ENCODE measurements at regions not wholly inside any gene's neighbourhood (a gene's known extent, or its start where the extent isn't known, plus 50 kb on each side); places are given as distances from the start of the nearest gene placed in this dataset.

DNA sequence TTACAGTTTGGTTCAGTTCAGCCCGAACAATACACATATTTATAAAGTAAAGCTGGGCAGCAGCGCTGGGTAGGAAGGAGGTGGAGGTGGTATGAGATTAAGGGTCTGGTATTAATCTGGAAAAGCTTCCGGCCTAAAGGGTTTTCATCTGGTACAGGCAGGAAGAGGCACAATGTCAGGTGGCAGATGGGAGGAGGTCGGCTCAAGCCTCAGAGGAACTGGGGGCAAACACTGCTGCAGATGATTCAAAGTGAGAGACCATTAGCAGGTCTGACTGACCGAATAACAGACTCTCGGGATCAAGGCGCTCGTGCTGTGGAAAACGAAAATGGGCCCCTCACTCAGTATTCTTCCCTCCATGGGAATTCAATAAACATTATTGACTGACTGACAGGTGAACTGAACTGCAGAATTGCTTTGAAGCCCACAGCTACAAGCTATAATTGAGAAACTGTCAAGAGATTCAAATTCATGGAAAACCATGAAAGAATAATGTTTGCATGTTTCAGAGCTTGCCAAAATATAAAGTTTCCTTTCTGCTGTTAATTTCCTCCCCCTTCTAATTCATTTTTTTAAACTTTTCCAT lies 75.3 kb downstream of the TMEM167A start:
- Histone ChIP-seq H3K9me3 (ENCODE audit: control insufficient read depth in 1 of 2, low read length in 2 of 2) (no peaks in the 10 kb centered on the region), H3K4me1 (ENCODE audit: control insufficient read depth in 1 of 2, insufficient read depth in 2 of 2, low read length in 2 of 2) (no peaks in the 10 kb centered on the region), H3K27ac (ENCODE audit: low read length) (no peak overlapping the region), H3K4me3 (ENCODE audit: low read depth in 1 of 2, low read length in 2 of 2) (no peak overlapping the region), H3K36me3 (ENCODE audit: control insufficient read depth in 1 of 2, insufficient read depth in 2 of 2, low read length in 2 of 2) (no peaks in the 10 kb centered on the region), H3K27me3 (ENCODE audit: low read depth, low read length) (no peaks in the 10 kb centered on the region)

DNA sequence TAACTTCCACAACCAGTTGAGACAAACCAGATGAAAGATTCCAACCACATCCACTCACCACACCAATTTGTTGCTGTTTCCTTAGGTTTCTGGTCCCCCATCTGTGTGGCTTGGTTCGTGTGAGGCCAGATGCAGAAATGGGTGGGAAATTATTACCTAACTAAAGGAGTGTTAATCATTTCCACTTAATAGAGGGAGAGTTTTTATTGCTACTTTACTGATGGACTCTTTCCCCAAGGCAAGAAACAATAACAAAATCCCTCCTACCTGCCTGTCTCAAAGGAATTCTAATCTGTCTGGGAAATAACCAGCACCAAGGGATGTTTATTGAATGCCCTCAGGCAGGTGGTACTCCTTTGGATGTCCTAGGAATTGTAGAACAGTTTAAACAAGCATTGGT lies 76.3 kb downstream of the TMEM167A start:
- no peak overlapping the region for H3K4me3 ChIP-seq (ENCODE audit: low read depth in 1 of 2, low read length in 2 of 2)
- no peaks in the 10 kb centered on the region for H3K4me1 ChIP-seq (ENCODE audit: control insufficient read depth in 1 of 2, insufficient read depth in 2 of 2, low read length in 2 of 2)
- no peak overlapping the region for H3K27ac ChIP-seq (ENCODE audit: low read length)
- H3K36me3 ChIP-seq (ENCODE audit: control insufficient read depth in 1 of 2, insufficient read depth in 2 of 2, low read length in 2 of 2), result no peaks in the 10 kb centered on the region
- H3K27me3 ChIP-seq (ENCODE audit: low read depth, low read length), result no peaks in the 10 kb centered on the region
- H3K9me3 ChIP-seq (ENCODE audit: control insufficient read depth in 1 of 2, low read length in 2 of 2), result no peaks in the 10 kb centered on the region

DNA sequence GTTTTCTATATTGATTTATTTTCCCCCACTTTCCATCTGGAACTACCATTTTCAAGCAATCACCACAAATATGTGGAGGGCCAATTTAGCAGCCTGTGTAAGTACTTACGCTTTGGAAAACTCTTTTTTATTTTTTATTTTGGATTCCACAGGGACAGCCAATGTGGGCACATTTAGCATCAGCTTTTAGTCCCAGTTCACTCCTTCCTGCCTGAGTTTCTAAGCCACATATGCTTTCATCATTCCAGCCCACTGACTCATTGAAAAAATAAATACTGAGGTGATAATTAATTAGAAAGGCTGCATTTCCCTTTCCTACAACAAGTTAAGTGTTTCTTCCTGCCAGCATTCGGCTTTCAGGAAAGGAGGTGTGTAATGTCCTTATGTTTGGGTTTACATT lies 76.8 kb downstream of the TMEM167A start:
- Histone ChIP-seq H3K4me1 (ENCODE audit: control insufficient read depth in 1 of 2, insufficient read depth in 2 of 2, low read length in 2 of 2) (no peaks in the 10 kb centered on the region), H3K36me3 (ENCODE audit: control insufficient read depth in 1 of 2, insufficient read depth in 2 of 2, low read length in 2 of 2) (no peaks in the 10 kb centered on the region), H3K4me3 (ENCODE audit: low read depth in 1 of 2, low read length in 2 of 2) (no peak overlapping the region), H3K27me3 (ENCODE audit: low read depth, low read length) (no peaks in the 10 kb centered on the region), H3K27ac (ENCODE audit: low read length) (no peak overlapping the region), H3K9me3 (ENCODE audit: control insufficient read depth in 1 of 2, low read length in 2 of 2) (no peaks in the 10 kb centered on the region)

DNA sequence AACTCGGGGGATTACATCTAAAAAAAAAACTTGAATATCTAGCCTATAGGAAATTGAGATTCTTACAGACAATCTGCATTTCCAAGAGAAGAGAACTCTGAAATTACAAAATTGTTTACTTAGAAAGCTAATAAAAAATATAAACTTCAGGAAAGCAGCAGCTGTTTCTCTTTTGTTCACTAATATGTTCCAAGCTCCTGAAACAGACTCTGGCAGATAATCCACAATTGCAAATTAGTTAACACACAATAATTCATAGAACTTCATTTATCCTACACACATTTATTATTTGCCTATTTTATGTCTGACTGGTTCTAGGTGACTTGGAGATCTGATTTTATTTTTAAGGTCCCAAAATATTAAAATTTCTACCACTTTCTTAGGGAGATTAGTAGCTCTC lies 83.8 kb downstream of the TMEM167A start:
- Histone ChIP-seq H3K36me3 (ENCODE audit: control insufficient read depth in 1 of 2, insufficient read depth in 2 of 2, low read length in 2 of 2) (no peaks in the 10 kb centered on the region), H3K27ac (ENCODE audit: low read length) (no peak overlapping the region), H3K4me3 (ENCODE audit: low read depth in 1 of 2, low read length in 2 of 2) (no peak overlapping the region), H3K27me3 (ENCODE audit: low read depth, low read length) (no peaks in the 10 kb centered on the region), H3K9me3 (ENCODE audit: control insufficient read depth in 1 of 2, low read length in 2 of 2) (no peaks in the 10 kb centered on the region), H3K4me1 (ENCODE audit: control insufficient read depth in 1 of 2, insufficient read depth in 2 of 2, low read length in 2 of 2) (no peaks in the 10 kb centered on the region)

DNA sequence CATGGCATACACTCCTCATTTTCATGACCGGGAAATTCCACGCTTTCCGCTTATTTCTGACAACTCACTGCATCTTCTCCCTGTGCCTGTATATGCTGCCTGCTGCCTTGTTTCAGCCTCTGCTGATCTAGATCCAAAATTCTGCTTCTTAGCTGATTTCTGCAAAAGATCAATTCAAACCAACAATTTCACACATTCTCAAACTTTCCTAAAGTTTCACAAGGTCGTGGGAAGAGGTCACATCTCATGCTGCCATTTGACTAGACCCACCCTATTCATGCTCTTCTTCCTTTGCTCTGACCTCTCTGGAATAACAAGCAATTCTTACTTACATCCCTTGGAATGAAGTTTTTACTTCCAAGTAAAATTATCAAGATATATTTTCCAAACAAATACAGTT lies 84.5 kb downstream of the TMEM167A start:
- H3K9me3 ChIP-seq (ENCODE audit: control insufficient read depth in 1 of 2, low read length in 2 of 2), result no peaks in the 10 kb centered on the region
- H3K4me3 ChIP-seq (ENCODE audit: low read depth in 1 of 2, low read length in 2 of 2), result no peak overlapping the region
- H3K27ac ChIP-seq (ENCODE audit: low read length), result no peak overlapping the region
- H3K27me3 ChIP-seq (ENCODE audit: low read depth, low read length), result no peaks in the 10 kb centered on the region
- no peaks in the 10 kb centered on the region for H3K36me3 ChIP-seq (ENCODE audit: control insufficient read depth in 1 of 2, insufficient read depth in 2 of 2, low read length in 2 of 2)
- no peaks in the 10 kb centered on the region for H3K4me1 ChIP-seq (ENCODE audit: control insufficient read depth in 1 of 2, insufficient read depth in 2 of 2, low read length in 2 of 2)

DNA sequence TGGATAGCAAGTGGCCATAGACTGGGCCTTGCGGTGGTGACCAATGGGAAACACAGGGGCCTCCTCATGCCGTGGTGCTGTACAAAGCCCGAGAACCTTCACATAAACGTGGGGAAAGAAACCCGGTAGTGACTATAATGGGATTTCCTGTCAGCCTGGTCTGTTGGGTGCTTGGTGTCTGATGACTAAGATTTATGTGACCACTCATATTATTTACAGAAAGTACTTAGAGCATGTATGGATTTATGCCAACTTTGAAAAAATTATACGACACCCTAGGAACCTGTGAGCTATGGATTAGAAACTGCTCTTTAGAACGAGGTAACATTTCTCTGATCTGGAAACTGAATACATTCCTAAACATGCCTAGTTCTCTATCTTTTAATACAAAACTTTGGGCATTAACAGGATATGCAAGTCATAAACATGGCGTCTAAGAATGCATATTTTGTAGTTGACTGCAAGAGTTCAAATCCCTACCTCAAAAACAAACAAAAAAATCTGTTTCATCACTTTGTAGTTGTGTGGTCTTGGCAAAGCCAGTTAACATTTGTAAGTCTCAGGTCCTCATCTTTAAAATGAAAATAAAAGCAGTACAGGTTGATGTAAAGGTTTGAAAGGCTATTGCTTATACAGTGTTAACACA lies 85.4 kb downstream of the TMEM167A start:
- no peaks in the 10 kb centered on the region for H3K4me1 ChIP-seq (ENCODE audit: control insufficient read depth in 1 of 2, insufficient read depth in 2 of 2, low read length in 2 of 2)
- no peaks in the 10 kb centered on the region for H3K27me3 ChIP-seq (ENCODE audit: low read depth, low read length)
- H3K36me3 ChIP-seq (ENCODE audit: control insufficient read depth in 1 of 2, insufficient read depth in 2 of 2, low read length in 2 of 2), result no peaks in the 10 kb centered on the region
- H3K27ac ChIP-seq (ENCODE audit: low read length), result no peak overlapping the region
- no peaks in the 10 kb centered on the region for H3K9me3 ChIP-seq (ENCODE audit: control insufficient read depth in 1 of 2, low read length in 2 of 2)
- no peak overlapping the region for H3K4me3 ChIP-seq (ENCODE audit: low read depth in 1 of 2, low read length in 2 of 2)

DNA sequence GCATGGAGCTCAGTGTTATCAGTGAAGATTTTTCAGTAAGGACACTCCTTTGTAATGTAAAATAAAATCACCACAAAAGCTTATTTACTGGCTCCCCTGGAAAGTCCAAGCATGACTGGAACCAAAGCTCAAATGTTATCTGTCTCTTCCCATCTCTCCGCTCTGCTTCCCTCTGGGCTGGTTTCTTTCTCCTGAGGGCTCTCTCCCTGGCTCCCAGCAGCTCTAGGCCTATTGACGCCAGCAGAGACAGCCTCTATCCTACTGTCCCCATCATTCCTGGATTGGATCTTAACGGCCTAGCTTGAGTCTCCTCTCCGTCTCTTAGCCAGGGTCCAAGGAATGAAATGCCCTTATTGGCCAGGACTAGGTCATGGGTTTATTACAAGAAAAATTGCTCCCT lies 86.1 kb downstream of the TMEM167A start:
- Histone ChIP-seq H3K4me3 (ENCODE audit: low read depth in 1 of 2, low read length in 2 of 2) (no peak overlapping the region), H3K27ac (ENCODE audit: low read length) (no peak overlapping the region), H3K36me3 (ENCODE audit: control insufficient read depth in 1 of 2, insufficient read depth in 2 of 2, low read length in 2 of 2) (no peaks in the 10 kb centered on the region), H3K4me1 (ENCODE audit: control insufficient read depth in 1 of 2, insufficient read depth in 2 of 2, low read length in 2 of 2) (no peaks in the 10 kb centered on the region), H3K27me3 (ENCODE audit: low read depth, low read length) (no peaks in the 10 kb centered on the region), H3K9me3 (ENCODE audit: control insufficient read depth in 1 of 2, low read length in 2 of 2) (no peaks in the 10 kb centered on the region)

DNA sequence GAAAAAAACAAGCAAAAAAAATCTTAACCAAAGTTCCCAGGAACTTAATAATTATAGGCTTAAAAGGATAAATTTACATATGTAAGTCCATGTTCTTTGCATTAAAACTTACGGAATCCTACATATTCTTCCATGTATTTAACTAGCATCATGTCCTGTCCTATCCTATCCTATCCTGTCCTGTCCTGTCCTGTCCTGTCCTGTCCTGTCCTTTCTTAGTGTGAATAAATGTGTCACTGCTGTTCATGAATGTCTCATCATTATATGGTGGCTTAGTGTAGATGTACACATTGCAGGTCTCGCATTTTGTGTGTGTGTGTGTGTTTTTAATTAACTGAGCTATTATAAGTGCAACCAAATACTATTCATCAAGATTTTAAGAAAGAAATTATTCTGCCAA lies 90.0 kb downstream of the TMEM167A start:
- Histone ChIP-seq H3K36me3 (ENCODE audit: control insufficient read depth in 1 of 2, insufficient read depth in 2 of 2, low read length in 2 of 2) (no peaks in the 10 kb centered on the region), H3K4me1 (ENCODE audit: control insufficient read depth in 1 of 2, insufficient read depth in 2 of 2, low read length in 2 of 2) (no peaks in the 10 kb centered on the region), H3K27ac (ENCODE audit: low read length) (no peak overlapping the region), H3K27me3 (ENCODE audit: low read depth, low read length) (no peaks in the 10 kb centered on the region), H3K9me3 (ENCODE audit: control insufficient read depth in 1 of 2, low read length in 2 of 2) (no peaks in the 10 kb centered on the region), H3K4me3 (ENCODE audit: low read depth in 1 of 2, low read length in 2 of 2) (no peak overlapping the region)

DNA sequence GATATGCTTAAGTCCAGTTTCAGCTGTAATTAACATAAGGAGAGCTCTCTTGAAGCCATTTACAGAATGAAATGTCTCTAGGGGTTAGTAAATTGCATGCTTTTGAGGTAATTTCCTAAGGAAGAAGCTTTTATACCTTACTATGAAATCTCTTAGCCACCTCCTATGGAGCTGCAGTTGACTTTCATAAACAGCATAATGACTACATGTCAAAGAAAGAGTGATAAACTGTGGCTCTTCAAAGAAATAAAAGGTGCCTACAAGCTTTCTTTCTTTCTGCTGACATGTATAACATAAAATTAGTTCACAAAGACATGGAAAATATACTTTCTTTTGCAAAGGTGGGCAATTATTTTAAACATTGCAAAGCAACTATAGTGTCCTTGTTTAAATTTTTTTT lies 90.8 kb downstream of the TMEM167A start:
- Histone ChIP-seq H3K4me1 (ENCODE audit: control insufficient read depth in 1 of 2, insufficient read depth in 2 of 2, low read length in 2 of 2) (no peaks in the 10 kb centered on the region), H3K36me3 (ENCODE audit: control insufficient read depth in 1 of 2, insufficient read depth in 2 of 2, low read length in 2 of 2) (no peaks in the 10 kb centered on the region), H3K4me3 (ENCODE audit: low read depth in 1 of 2, low read length in 2 of 2) (no peak overlapping the region), H3K27me3 (ENCODE audit: low read depth, low read length) (no peaks in the 10 kb centered on the region), H3K9me3 (ENCODE audit: control insufficient read depth in 1 of 2, low read length in 2 of 2) (no peaks in the 10 kb centered on the region), H3K27ac (ENCODE audit: low read length) (no peak overlapping the region)

DNA sequence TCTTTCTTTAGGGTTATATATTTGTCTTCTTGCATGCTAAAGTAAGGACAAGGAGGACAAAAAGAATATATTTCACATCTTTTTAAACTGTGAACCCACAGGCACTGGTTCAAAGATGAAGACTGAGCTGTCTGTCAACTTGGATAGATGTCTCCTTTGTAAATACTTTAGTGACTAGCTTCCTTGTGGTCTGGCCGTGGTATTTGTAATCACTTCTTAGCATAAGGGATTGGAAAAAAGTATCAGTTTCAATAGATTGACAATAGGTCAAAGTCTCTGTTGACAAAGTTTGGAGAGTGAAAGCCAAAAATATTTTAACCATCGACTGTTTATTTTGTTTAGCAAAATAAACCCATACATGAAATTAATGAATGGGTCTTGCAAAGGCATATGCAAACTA lies 91.4 kb downstream of the TMEM167A start:
- H3K27ac ChIP-seq (ENCODE audit: low read length), result no peak overlapping the region
- no peaks in the 10 kb centered on the region for H3K27me3 ChIP-seq (ENCODE audit: low read depth, low read length)
- no peaks in the 10 kb centered on the region for H3K4me1 ChIP-seq (ENCODE audit: control insufficient read depth in 1 of 2, insufficient read depth in 2 of 2, low read length in 2 of 2)
- H3K36me3 ChIP-seq (ENCODE audit: control insufficient read depth in 1 of 2, insufficient read depth in 2 of 2, low read length in 2 of 2), result no peaks in the 10 kb centered on the region
- H3K4me3 ChIP-seq (ENCODE audit: low read depth in 1 of 2, low read length in 2 of 2), result no peak overlapping the region
- H3K9me3 ChIP-seq (ENCODE audit: control insufficient read depth in 1 of 2, low read length in 2 of 2), result no peaks in the 10 kb centered on the region

DNA sequence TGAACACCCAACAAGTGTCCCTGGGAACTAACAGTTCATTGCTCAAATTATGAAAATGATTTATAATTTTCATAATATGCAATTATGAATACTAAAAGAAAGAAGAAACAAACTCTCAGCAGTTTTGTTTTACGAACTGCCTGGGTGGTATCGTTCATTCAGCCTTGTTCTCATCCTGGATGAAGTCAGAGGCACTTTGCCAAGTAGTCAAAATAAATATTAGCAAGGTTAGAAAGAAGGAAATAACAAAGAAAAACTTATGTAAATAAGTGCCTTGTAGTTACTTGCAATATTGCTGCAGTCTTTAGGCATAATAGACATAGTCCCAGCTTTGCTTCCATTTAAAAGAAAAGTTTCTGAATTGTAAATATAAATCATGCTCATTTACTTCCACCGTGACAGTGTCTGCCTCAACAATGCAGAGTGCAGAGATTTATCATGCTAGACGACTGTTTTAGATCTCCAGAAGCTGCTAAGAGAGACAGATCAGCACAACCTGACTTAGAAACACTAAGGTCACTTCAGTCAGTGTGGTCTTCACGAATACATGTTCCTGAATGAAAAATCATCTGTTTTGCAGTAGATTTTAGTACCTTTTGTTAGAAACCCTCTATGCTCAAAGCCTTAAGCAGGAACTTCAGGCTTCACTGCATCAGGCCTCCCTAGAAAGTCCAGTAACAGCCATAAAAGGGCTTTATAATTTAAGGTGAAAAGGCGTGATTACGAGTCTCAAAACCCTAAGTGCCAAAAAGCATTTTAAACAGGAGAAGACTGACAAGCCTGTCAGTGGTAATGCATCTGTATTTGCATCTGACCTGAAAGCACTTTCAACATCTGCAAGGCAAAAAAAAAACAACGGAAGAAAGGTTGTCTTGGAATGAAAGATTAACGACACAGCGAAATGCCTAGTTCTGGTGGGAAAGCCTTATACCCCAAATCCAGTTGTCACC lies 92.1 kb downstream of the TMEM167A start:
- H3K4me3 ChIP-seq (ENCODE audit: low read depth in 1 of 2, low read length in 2 of 2), result no peak overlapping the region
- no peaks in the 10 kb centered on the region for H3K27me3 ChIP-seq (ENCODE audit: low read depth, low read length)
- H3K27ac ChIP-seq (ENCODE audit: low read length), result no peak overlapping the region
- no peaks in the 10 kb centered on the region for H3K9me3 ChIP-seq (ENCODE audit: control insufficient read depth in 1 of 2, low read length in 2 of 2)
- H3K36me3 ChIP-seq (ENCODE audit: control insufficient read depth in 1 of 2, insufficient read depth in 2 of 2, low read length in 2 of 2), result no peaks in the 10 kb centered on the region
- no peaks in the 10 kb centered on the region for H3K4me1 ChIP-seq (ENCODE audit: control insufficient read depth in 1 of 2, insufficient read depth in 2 of 2, low read length in 2 of 2)

Data from muscle layer of duodenum (tissue), 2 donors.